NCI-H1436 (cell line): ENCODE measurements at regions not wholly inside any gene's neighbourhood (a gene's known extent, or its start where the extent isn't known, plus 50 kb on each side); places are given as distances from the start of the nearest gene placed in this dataset.
A peak's percentile ranks its signal among the peaks of the same experiment; 100 is the strongest.

ENCODE experiments used
- DNase-seq: peaks from one replicate; lab custom pipeline; 2025; lab: John Stamatoyannopoulos, UW

GRCh38 chr20:7650086-7650879 lies 290.0 kb downstream of the HAO1 start:
- DNase-seq, result no peak

- no peak for DNase-seq
Measured at GRCh38 chr20:7654231-7654630, 286.0 kb downstream of the HAO1 start.

GRCh38 chr20:7656687-7657467 lies 283.4 kb downstream of the HAO1 start:
- no peak for DNase-seq

GRCh38 chr20:7657569-7657968 lies 282.7 kb downstream of the HAO1 start:
- DNase-seq, result no peak

GRCh38 chr20:7660165-7660564 lies 280.1 kb downstream of the HAO1 start:
- DNase-seq, result no peak

- no peak for DNase-seq
Measured at GRCh38 chr20:7665376-7665775, 274.9 kb downstream of the HAO1 start.

- no peak for DNase-seq
Measured at GRCh38 chr20:7667194-7667593, 273.1 kb downstream of the HAO1 start.

- DNase-seq, result no peak
Measured at GRCh38 chr20:7672571-7672970, 267.7 kb downstream of the HAO1 start.

GRCh38 chr20:7673841-7674240 lies 266.4 kb downstream of the HAO1 start:
- no peak for DNase-seq

- no peak for DNase-seq
Measured at GRCh38 chr20:7682916-7683315, 257.3 kb downstream of the HAO1 start.

GRCh38 chr20:7687065-7687464 lies 253.2 kb downstream of the HAO1 start:
- no peak for DNase-seq

GRCh38 chr20:7689151-7689550 lies 251.1 kb downstream of the HAO1 start:
- no peak for DNase-seq

GRCh38 chr20:7691647-7692269 lies 248.5 kb downstream of the HAO1 start:
- no peak for DNase-seq

GRCh38 chr20:7692478-7692877 lies 247.8 kb downstream of the HAO1 start:
- no peak for DNase-seq

GRCh38 chr20:7693761-7694160 lies 246.5 kb downstream of the HAO1 start:
- no peak for DNase-seq

- no peak for DNase-seq
Measured at GRCh38 chr20:7695051-7695495, 245.2 kb downstream of the HAO1 start.

GRCh38 chr20:7695635-7696034 lies 244.6 kb downstream of the HAO1 start:
- no peak for DNase-seq

- no peak for DNase-seq
Measured at GRCh38 chr20:7696311-7696710, 243.9 kb downstream of the HAO1 start.

GRCh38 chr20:7702141-7702540 lies 238.1 kb downstream of the HAO1 start:
- no peak for DNase-seq

- DNase-seq, result peak; percentile 95
Measured at GRCh38 chr20:7703551-7703961, 236.7 kb downstream of the HAO1 start.

- DNase-seq, result no peak
Measured at GRCh38 chr20:7703996-7704395, 236.3 kb downstream of the HAO1 start.

GRCh38 chr20:7708112-7708511 lies 232.1 kb downstream of the HAO1 start:
- DNase-seq, result no peak

- no peak for DNase-seq
Measured at GRCh38 chr20:7708782-7709181, 231.5 kb downstream of the HAO1 start.
